ENCODE measurements at regions not wholly inside any gene's neighbourhood (a gene's known extent, or its start where the extent isn't known, plus 50 kb on each side); places are given as distances from the start of the nearest gene placed in this dataset.
"Not testable (repeated sequence)": the region's sequence is repeated elsewhere in the genome, so short reads cannot be mapped to it uniquely, and the experiment has no call there.

- no peak overlapping the region for H3K4me3 ChIP-seq
- no peaks in the 10 kb centered on the region for H3K9me3 ChIP-seq
- H3K27ac ChIP-seq: no peak overlapping the region
- TF ChIP-seq, protein P1, sequence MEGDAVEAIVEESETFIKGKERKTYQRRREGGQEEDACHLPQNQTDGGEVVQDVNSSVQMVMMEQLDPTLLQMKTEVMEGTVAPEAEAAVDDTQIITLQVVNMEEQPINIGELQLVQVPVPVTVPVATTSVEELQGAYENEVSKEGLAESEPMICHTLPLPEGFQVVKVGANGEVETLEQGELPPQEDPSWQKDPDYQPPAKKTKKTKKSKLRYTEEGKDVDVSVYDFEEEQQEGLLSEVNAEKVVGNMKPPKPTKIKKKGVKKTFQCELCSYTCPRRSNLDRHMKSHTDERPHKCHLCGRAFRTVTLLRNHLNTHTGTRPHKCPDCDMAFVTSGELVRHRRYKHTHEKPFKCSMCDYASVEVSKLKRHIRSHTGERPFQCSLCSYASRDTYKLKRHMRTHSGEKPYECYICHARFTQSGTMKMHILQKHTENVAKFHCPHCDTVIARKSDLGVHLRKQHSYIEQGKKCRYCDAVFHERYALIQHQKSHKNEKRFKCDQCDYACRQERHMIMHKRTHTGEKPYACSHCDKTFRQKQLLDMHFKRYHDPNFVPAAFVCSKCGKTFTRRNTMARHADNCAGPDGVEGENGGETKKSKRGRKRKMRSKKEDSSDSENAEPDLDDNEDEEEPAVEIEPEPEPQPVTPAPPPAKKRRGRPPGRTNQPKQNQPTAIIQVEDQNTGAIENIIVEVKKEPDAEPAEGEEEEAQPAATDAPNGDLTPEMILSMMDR (IDR thresholded peaks at IDR 0.05): no peak
- no peaks in the 10 kb centered on the region for H3K27me3 ChIP-seq (replicated peaks; ENCODE audit: insufficient read depth)
- DNase-seq (ENCODE audit: low spot score) (no peak), ATAC-seq (ENCODE audit: insufficient number of reproducible peaks, low FRiP score, low read depth) (no peak)
- no peaks in the 10 kb centered on the region for H3K4me1 ChIP-seq (ENCODE audit: control insufficient read depth in 1 of 2, low read depth in 2 of 2)
- H3K36me3 ChIP-seq: no peaks in the 10 kb centered on the region
Measured at GRCh38 chr7:19522486-19522885, 186.4 kb downstream of the POLR1F start.

DNA sequence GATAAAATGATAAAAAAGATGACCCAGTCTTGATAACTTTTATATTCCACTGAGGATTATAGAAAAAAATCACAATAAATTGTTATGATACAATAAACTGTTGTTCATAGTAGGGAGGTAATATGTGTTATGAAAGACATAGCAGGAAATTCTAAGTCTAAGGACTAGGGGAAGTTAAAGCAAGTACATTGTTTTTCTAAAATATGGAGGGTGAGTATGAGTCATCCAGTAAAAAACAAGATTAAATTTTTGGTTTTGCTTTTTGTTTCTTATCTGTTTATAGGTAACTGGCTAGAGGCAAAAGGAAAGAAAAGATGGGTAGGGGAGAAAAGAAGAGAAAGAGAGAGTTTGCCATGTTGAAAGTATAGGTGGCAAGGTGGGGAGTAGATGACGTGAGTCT, 188.4 kb downstream of the POLR1F start:
- Histone ChIP-seq H3K27ac (no peak overlapping the region), H3K9me3 (no peaks in the 10 kb centered on the region), H3K4me3 (no peak overlapping the region), H3K27me3 (replicated peaks; ENCODE audit: insufficient read depth) (no peaks in the 10 kb centered on the region), H3K36me3 (no peaks in the 10 kb centered on the region), H3K4me1 (ENCODE audit: control insufficient read depth in 1 of 2, low read depth in 2 of 2) (no peaks in the 10 kb centered on the region)
- TF ChIP-seq, protein P1 (IDR thresholded peaks at IDR 0.05): no peak
- DNase-seq (ENCODE audit: low spot score): no peak
- no peak for ATAC-seq (ENCODE audit: insufficient number of reproducible peaks, low FRiP score, low read depth)

DNA sequence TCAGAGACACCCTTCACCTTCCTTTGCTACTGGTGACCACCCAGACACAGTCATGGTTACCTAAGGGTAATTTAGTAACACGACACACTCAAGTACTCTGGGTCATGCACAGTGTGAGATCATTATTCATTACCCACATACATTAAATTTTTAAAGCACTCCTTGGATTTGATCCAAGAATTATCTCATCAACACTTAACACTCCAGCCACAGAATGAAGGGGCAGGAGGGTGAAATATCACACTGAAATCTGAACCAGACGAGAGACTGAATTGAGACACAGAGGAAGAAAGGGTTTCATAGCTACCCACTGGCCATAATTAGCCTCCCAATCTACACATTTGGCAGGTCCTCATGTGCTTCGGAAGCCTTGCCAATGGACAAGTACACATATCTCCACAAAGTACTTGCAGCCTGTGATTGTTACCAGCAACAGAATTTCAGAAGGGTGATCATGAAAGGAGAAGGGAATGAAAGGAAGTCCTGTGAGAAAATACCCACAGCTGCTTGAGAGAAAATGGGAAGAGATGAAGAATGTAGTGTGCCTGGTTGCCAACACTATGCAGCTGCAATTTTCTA, 189.3 kb downstream of the POLR1F start:
- Histone ChIP-seq H3K9me3 (no peaks in the 10 kb centered on the region), H3K4me1 (ENCODE audit: control insufficient read depth in 1 of 2, low read depth in 2 of 2) (no peaks in the 10 kb centered on the region), H3K27ac (no peak overlapping the region), H3K4me3 (no peak overlapping the region), H3K36me3 (no peaks in the 10 kb centered on the region), H3K27me3 (replicated peaks; ENCODE audit: insufficient read depth) (no peaks in the 10 kb centered on the region)
- TF ChIP-seq, protein P1 (IDR thresholded peaks at IDR 0.05): no peak
- ATAC-seq (ENCODE audit: insufficient number of reproducible peaks, low FRiP score, low read depth) (no peak), DNase-seq (ENCODE audit: low spot score) (no peak)

DNA sequence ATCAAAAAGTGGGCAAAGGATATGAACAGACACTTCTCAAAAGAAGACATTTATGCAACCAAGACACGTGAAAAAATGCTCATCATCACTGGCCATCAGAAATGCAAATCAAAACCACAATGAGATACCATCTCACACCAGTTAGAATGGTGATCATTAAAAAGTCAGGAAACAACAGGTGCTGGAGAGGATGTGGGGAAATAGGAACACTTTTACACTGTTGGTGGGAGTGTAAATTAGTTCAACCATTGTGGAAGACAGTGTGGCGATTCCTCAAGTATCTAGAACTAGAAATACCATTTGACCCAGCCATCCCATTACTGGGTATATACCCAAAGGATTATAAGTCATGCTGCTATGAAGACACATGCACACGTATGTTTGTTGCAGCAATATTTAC, 191.3 kb downstream of the POLR1F start:
- H3K4me1 ChIP-seq (ENCODE audit: control insufficient read depth in 1 of 2, low read depth in 2 of 2); H3K36me3 ChIP-seq; H3K27ac ChIP-seq; ATAC-seq (ENCODE audit: insufficient number of reproducible peaks, low FRiP score, low read depth); H3K9me3 ChIP-seq; H3K4me3 ChIP-seq; H3K27me3 ChIP-seq (replicated peaks; ENCODE audit: insufficient read depth); DNase-seq (ENCODE audit: low spot score): not testable (repeated sequence)

GRCh38 chr7:19508821-19509220, 200.0 kb downstream of the POLR1F start:
- Histone ChIP-seq H3K27ac (no peak overlapping the region), H3K27me3 (replicated peaks; ENCODE audit: insufficient read depth) (no peaks in the 10 kb centered on the region), H3K9me3 (no peaks in the 10 kb centered on the region), H3K4me1 (ENCODE audit: control insufficient read depth in 1 of 2, low read depth in 2 of 2) (no peaks in the 10 kb centered on the region), H3K4me3 (no peak overlapping the region), H3K36me3 (no peaks in the 10 kb centered on the region)
- DNase-seq (ENCODE audit: low spot score) (no peak), ATAC-seq (ENCODE audit: insufficient number of reproducible peaks, low FRiP score, low read depth) (no peak)
- TF ChIP-seq, protein P1 (IDR thresholded peaks at IDR 0.05): no peak

GRCh38 chr7:19508124-19508523, 200.7 kb downstream of the POLR1F start:
- no peaks in the 10 kb centered on the region for H3K27me3 ChIP-seq (replicated peaks; ENCODE audit: insufficient read depth)
- no peak overlapping the region for H3K27ac ChIP-seq
- ATAC-seq (ENCODE audit: insufficient number of reproducible peaks, low FRiP score, low read depth): no peak
- H3K36me3 ChIP-seq: no peaks in the 10 kb centered on the region
- no peak overlapping the region for H3K4me3 ChIP-seq
- TF ChIP-seq, protein P1 (IDR thresholded peaks at IDR 0.05): no peak
- H3K4me1 ChIP-seq (ENCODE audit: control insufficient read depth in 1 of 2, low read depth in 2 of 2): no peaks in the 10 kb centered on the region
- H3K9me3 ChIP-seq: no peaks in the 10 kb centered on the region
- no peak for DNase-seq (ENCODE audit: low spot score)

All from thoracic aorta (tissue), 2 donors.